ENCODE measurements at regions not wholly inside any gene's neighbourhood (a gene's known extent, or its start where the extent isn't known, plus 50 kb on each side); places are given as distances from the start of the nearest gene placed in this dataset.
A peak's percentile ranks its signal among the peaks of the same experiment; 100 is the strongest.
"Not testable (repeated sequence)": the region's sequence is repeated elsewhere in the genome, so short reads cannot be mapped to it uniquely, and the experiment has no call there.

GRCh38 chr3:51588724-51589123 is 50.2 kb downstream of the RAD54L2 start:
- TF ChIP-seq EP300 (IDR thresholded peaks at IDR 0.05): no peak
- no peak for TF ChIP-seq POLR2A (IDR thresholded peaks at IDR 0.05)
- TF ChIP-seq, protein P1, sequence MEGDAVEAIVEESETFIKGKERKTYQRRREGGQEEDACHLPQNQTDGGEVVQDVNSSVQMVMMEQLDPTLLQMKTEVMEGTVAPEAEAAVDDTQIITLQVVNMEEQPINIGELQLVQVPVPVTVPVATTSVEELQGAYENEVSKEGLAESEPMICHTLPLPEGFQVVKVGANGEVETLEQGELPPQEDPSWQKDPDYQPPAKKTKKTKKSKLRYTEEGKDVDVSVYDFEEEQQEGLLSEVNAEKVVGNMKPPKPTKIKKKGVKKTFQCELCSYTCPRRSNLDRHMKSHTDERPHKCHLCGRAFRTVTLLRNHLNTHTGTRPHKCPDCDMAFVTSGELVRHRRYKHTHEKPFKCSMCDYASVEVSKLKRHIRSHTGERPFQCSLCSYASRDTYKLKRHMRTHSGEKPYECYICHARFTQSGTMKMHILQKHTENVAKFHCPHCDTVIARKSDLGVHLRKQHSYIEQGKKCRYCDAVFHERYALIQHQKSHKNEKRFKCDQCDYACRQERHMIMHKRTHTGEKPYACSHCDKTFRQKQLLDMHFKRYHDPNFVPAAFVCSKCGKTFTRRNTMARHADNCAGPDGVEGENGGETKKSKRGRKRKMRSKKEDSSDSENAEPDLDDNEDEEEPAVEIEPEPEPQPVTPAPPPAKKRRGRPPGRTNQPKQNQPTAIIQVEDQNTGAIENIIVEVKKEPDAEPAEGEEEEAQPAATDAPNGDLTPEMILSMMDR (IDR thresholded peaks at IDR 0.05): no peak
- no peaks in the 10 kb centered on the region for H3K9me3 ChIP-seq
- WGBS, 2 donors: 49 to 58% methylated on average over 4 of the region's 4 CpGs
- H3K36me3 ChIP-seq: peaks cover 0 to 35% (median 0%) of the 10 kb centered on the region in 3 donors
- H3K4me1 ChIP-seq: peaks cover 0 to 25% (median 0%) of the 10 kb centered on the region in 4 donors
- H3K4me3 ChIP-seq: no peak overlapping the region
- no peak for DNase-seq (ENCODE audit: low spot score in 2 of 2)
- H3K27me3 ChIP-seq: no peaks in the 10 kb centered on the region
- H3K27ac ChIP-seq: peak overlapping the region in 2 of 4 donors; percentile 5 to 22

DNA sequence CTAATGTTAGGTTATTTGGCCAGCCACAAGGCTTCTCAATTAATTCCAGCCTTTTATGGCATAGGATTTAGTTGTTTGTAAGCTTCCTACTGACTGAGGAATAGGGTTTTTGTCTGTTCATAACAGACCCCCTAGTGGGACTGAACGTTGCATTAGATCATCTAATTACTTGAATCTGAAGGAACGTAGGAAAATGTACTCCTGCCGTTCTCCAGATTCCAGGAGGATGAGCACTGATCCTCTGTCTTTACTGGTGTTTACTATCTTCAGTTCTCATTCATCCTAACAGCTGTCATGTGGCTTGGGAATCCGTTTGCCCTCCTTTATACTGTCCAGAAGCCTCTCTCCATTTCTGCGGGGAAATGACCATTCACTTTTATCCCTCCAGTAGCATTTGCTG is 52.7 kb downstream of the RAD54L2 start:
- peaks cover 0 to 48% (median 0%) of the 10 kb centered on the region in 3 donors for H3K36me3 ChIP-seq
- peaks cover 0 to 11% (median 0%) of the 10 kb centered on the region in 4 donors for H3K4me1 ChIP-seq
- H3K9me3 ChIP-seq: no peaks in the 10 kb centered on the region
- no peak overlapping the region for H3K27ac ChIP-seq
- no peaks in the 10 kb centered on the region for H3K27me3 ChIP-seq
- no peak overlapping the region for H3K4me3 ChIP-seq
- TF ChIP-seq, protein P1 (IDR thresholded peaks at IDR 0.05): no peak
- TF ChIP-seq POLR2A (IDR thresholded peaks at IDR 0.05) (no peak), EP300 (IDR thresholded peaks at IDR 0.05) (no peak)
- no peak for DNase-seq (ENCODE audit: low spot score in 2 of 2)
- WGBS, 2 donors: 63% methylated on average over 5 of the region's 5 CpGs

- H3K4me3 ChIP-seq: no peak overlapping the region
- H3K36me3 ChIP-seq: peaks cover 0 to 53% (median 0%) of the 10 kb centered on the region in 3 donors
- no peaks in the 10 kb centered on the region for H3K9me3 ChIP-seq
- no peaks in the 10 kb centered on the region for H3K27me3 ChIP-seq
- peaks cover 0 to 9% (median 0%) of the 10 kb centered on the region in 4 donors for H3K4me1 ChIP-seq
- TF ChIP-seq POLR2A (IDR thresholded peaks at IDR 0.05) (no peak), EP300 (IDR thresholded peaks at IDR 0.05) (no peak)
- TF ChIP-seq, protein P1 (IDR thresholded peaks at IDR 0.05): no peak
- no peak overlapping the region for H3K27ac ChIP-seq
- DNase-seq (ENCODE audit: low spot score in 2 of 2): no peak
- 91 to 95% methylated on average over 4 of the region's 4 CpGs for WGBS, 2 donors
Observed at GRCh38 chr3:51593697-51594096, 55.2 kb downstream of the RAD54L2 start.

DNA sequence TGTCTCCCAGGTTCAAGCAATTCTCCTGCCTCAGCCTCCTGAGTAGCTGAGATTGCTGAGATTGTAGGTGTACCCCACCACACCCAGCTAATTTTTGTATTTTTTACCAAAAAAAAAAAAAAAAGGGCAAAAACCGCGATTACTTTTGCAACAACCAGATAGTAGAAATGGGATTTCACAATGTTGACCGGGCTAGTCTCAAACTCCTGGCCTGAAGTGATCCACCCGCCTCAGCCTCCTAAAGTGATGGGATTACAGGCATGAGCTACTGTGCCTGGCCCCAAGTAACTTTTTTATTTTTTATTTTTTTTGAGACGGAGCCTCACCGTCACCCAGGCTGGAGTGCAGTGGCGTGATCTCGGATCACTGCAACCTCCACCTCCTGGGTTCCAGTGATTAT is 61.1 kb downstream of the RAD54L2 start:
- DNase-seq (ENCODE audit: low spot score in 2 of 2); H3K27ac ChIP-seq; H3K4me3 ChIP-seq; H3K27me3 ChIP-seq; H3K4me1 ChIP-seq; H3K9me3 ChIP-seq: not testable (repeated sequence)
- 94 to 99% methylated on average over 8 of the region's 8 CpGs for WGBS, 2 donors
- H3K36me3 ChIP-seq: peaks cover 0 to 16% (median 0%) of the 10 kb centered on the region in 3 donors

DNA sequence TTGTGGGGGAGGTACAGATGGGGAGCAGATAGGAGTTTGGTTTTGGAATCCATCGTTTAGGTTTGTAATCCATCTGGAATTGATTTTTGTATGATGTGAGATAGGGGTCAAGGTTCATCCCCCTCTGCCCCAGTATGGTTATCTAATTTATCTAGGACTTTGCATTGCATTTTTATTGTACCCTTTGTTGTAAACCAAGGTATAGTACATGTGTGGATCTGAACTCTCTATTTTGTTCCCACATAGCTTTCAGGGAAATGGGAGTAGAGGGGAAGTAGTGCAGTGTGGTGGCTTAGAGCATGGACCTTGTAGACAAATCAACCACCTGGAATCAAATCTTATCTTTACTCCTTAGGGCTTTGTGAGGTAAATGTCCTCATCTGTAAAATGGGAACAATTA is 65.7 kb downstream of the RAD54L2 start:
- TF ChIP-seq EP300 (IDR thresholded peaks at IDR 0.05) (no peak), POLR2A (IDR thresholded peaks at IDR 0.05) (no peak)
- TF ChIP-seq, protein P1 (IDR thresholded peaks at IDR 0.05): no peak
- H3K36me3 ChIP-seq: peaks cover 0 to 17% (median 0%) of the 10 kb centered on the region in 3 donors
- H3K9me3 ChIP-seq: no peaks in the 10 kb centered on the region
- no peak overlapping the region for H3K27ac ChIP-seq
- DNase-seq (ENCODE audit: low spot score in 2 of 2): no peak
- H3K27me3 ChIP-seq: no peaks in the 10 kb centered on the region
- H3K4me1 ChIP-seq: no peaks in the 10 kb centered on the region
- H3K4me3 ChIP-seq: no peak overlapping the region
- 67% methylated on average over 1 of the region's 1 CpG for WGBS, 2 donors

GRCh38 chr3:51605938-51606337 is 65.1 kb upstream of the TEX264 start:
- peaks cover 0 to 10% (median 0%) of the 10 kb centered on the region in 4 donors for H3K4me1 ChIP-seq

DNA sequence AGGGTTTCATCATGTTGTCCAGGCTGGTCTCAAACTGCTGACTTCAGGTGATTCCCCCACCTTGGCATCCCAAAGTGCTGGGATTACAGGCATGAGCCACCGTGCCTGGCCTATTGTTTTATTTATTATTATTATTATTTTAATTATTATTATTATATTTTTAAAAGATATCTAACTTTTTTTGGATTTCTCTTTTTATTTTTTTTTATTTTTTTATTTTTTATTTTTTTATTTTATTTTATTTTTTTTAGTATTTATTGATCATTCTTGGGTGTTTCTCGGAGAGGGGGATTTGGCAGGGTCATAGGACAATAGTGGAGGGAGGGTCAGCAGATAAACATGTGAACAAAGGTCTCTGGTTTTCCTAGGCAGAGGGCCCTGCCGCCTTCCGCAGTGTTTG is 64.2 kb upstream of the TEX264 start:
- H3K27me3 ChIP-seq; DNase-seq (ENCODE audit: low spot score in 2 of 2); H3K4me3 ChIP-seq; H3K9me3 ChIP-seq; H3K27ac ChIP-seq: not testable (repeated sequence)
- 69 to 79% methylated on average over 4 of the region's 4 CpGs for WGBS, 2 donors
- Histone ChIP-seq H3K36me3 (peaks cover 0 to 17% (median 0%) of the 10 kb centered on the region in 3 donors), H3K4me1 (peaks cover 0 to 16% (median 0%) of the 10 kb centered on the region in 4 donors)

More at GRCh38 chr3:51605938-51606337, 65.1 kb upstream of the TEX264 start:
- Histone ChIP-seq H3K27ac (no peak overlapping the region), H3K36me3 (peaks cover 0 to 17% (median 0%) of the 10 kb centered on the region in 3 donors), H3K9me3 (no peaks in the 10 kb centered on the region), H3K27me3 (no peaks in the 10 kb centered on the region), H3K4me3 (no peak overlapping the region)
- 79 to 85% methylated on average over 3 of the region's 3 CpGs for WGBS, 2 donors
- DNase-seq (ENCODE audit: low spot score in 2 of 2): no peak
- TF ChIP-seq EP300 (IDR thresholded peaks at IDR 0.05) (no peak), POLR2A (IDR thresholded peaks at IDR 0.05) (no peak)
- TF ChIP-seq, protein P1 (IDR thresholded peaks at IDR 0.05): no peak

DNA sequence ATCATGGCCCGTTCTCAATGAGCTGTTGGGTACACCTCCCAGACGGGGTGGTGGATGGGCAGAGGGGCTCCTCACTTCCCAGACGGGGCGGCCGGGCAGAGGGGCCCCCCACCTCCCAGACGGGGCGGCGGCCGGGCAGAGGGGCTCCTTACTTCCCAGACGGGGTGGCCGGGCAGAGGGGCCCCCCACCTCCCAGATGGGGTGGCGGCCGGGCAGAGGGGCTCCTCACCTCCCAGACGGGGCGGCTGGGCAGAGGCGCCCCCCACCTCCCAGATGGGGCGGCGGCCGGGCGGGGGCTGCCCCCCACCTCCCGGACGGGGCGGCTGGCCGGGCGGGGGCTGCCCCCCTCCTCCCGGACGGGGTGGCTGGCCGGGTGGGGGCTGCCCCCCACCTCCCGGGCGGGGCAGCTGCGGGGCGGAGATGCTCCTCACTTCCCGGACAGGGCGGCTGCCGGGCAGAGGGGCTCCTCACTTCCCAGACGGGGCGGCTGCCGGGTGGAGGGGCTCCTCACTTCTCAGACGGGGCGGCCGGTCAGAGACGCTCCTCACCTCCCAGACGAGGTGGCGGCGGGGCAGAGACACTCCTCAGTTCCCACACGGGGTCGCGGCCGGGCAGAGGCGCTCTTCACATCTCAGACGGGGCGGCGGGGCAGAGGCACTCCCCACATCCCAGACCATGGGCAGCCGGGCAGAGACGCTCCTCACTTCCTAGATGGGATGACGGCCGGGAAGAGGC is 63.3 kb upstream of the TEX264 start:
- Histone ChIP-seq H3K4me1 (peaks cover 0 to 16% (median 0%) of the 10 kb centered on the region in 4 donors), H3K36me3 (peaks cover 0 to 17% (median 0%) of the 10 kb centered on the region in 3 donors)
- not testable (repeated sequence) for H3K27me3 ChIP-seq; H3K9me3 ChIP-seq; H3K27ac ChIP-seq; H3K4me3 ChIP-seq; DNase-seq (ENCODE audit: low spot score in 2 of 2)
- 90 to 95% methylated on average over 19 to 25 of the region's 57 CpGs for WGBS, 2 donors

Data from tibial nerve (tissue), 4 donors.